T-helper 2 cell (primary cell): ENCODE measurements at regions not wholly inside any gene's neighbourhood (a gene's known extent, or its start where the extent isn't known, plus 50 kb on each side); places are given as distances from the start of the nearest gene placed in this dataset.
"Not testable (repeated sequence)": the region's sequence is repeated elsewhere in the genome, so short reads cannot be mapped to it uniquely, and the experiment has no call there.

Experiments
- DNase-seq, 5 experiments: peaks; one replicate each; pipeline versions ENCODE4 v3.0.0 to v3.0.0-alpha.2; 2012 to 2022

- DNase-seq: no peak
Measured at GRCh38 chr5:158514986-158515359, 584.7 kb downstream of the EBF1 start.

DNA sequence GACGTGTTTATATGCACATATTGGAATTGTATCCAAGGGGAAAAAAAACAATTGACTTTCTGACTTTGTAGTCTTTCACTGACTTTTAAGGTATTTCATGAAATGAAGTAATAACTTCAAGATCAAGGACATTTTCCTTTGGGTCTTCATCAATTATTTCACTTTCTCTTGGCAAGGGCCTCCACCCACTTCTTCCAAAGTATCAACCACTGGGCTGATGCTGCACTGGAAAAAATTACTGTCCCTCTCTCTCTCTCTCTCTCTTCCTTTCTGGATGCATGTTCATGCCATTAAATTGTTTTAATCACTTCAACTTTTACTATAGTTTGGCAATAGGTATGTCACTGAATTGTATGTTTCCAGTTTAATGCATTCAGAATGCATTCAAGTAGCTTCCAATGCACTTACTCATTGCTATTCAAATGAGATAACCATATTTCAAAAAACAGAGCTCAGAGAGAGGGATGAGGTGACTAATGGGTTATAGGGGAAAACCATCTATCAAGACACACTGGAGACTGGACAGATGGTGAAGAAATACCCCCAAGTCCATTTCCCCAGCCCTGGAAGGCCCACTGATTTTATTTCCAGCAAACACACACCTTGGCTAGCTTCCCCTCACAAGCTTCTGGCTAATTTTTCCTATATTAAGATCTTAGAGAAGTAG lies 585.3 kb downstream of the EBF1 start:
- DNase-seq: no peak

- DNase-seq: peak in 1 of 5 experiments; percentile 19
Measured at GRCh38 chr5:158513490-158514318, 586.0 kb downstream of the EBF1 start.

DNA sequence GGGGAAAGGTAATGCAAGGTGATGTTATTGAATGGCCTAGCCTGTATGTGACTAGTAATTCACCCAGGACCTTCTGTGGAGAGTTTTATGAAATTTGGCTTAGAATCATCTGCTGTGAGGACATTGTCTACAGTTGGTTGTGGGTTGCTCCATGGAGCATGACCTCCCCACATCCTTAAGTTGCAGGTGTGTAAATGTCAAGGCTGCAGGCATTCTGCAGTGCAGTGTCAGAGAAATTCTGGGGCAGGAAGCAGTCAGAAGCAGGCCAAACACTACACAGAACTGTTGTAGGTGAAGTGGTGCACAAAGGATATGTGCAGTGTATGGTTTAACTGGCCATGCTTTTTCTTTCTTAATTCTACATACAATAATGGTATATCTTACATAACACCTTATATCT lies 588.3 kb downstream of the EBF1 start:
- no peak for DNase-seq

GRCh38 chr5:158510479-158510878 lies 589.2 kb downstream of the EBF1 start:
- DNase-seq: no peak

DNA sequence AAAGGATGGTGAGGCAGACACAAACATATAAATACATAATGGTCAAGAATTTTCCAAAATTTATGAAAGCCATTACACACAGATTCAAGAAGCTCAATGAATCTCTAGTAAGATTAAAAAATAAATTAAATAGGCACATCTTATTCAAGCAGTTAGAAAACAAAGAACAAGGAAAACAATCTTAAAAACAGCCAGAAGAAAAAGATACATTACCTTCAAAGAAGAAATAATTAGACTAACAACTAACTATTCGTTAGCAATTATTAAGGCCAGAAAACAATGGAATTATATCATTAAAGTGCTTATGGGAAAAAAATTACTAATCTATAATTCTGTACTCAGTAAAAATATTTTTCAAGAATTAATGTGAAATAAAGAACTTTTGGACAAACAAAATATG lies 593.1 kb downstream of the EBF1 start:
- no peak for DNase-seq

- no peak for DNase-seq
Measured at GRCh38 chr5:158502686-158503085, 597.0 kb downstream of the EBF1 start.

GRCh38 chr5:158499892-158500418 lies 599.8 kb downstream of the EBF1 start:
- DNase-seq: no peak

DNA sequence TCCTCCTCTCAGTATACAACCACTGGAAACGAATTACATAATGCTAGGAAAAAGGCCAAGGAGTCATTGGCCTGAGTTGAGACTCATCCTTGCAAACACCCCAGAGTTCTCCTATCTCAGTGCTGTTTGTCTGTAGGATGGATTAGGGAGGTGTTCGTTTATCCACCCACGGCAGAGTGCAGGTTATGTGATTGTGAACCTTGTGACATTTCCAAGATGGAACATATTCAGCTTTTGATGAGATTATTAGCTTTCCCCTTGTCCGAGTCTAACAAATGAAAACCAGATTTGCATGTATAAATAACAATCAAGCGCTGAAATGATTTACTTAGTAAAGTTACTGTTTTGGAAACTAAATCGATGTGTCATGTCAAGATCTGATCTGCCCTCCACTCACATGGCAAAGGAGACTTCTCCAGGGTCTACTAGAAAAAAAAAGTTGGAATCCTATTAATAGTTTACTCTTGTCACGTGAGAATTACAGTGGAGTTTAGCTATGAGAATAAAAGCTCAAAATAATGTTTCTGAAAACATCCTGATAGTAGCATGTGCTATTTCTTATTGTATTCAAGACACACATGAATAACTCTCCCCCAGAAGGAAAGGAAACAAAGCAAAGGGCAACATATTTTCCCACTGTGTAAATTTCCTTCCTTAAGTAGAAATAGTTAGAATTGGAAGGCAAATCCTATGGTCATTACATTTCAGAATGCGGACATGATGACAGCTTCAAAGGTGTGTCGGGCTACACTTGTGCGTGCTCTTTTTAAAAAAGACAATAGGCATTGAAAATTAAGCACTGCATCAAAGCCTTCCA lies 600.4 kb downstream of the EBF1 start:
- DNase-seq: no peak

DNA sequence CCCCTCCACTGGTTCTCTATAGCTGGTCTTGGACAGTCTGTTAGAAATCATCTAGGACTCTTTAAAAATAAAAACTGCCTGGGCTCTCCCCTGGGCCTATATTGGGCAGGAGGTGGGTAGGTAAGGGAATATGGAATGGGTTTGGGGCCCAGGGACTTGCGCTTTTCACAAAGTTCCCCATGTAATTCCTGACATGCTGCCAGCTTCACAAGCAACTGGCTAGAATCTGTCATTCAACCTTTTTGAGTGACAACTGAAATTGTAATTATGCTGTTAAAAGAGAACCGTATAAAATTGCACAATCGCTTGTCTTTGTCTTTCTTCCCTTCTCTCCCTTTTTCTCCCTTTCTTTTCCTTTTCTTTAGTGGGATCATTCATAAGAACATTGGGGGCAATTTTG lies 603.1 kb downstream of the EBF1 start:
- no peak for DNase-seq

GRCh38 chr5:158494541-158494940 lies 605.2 kb downstream of the EBF1 start:
- DNase-seq: no peak

- DNase-seq: not testable (repeated sequence)
Measured at GRCh38 chr5:158494044-158494443, 605.7 kb downstream of the EBF1 start.

DNA sequence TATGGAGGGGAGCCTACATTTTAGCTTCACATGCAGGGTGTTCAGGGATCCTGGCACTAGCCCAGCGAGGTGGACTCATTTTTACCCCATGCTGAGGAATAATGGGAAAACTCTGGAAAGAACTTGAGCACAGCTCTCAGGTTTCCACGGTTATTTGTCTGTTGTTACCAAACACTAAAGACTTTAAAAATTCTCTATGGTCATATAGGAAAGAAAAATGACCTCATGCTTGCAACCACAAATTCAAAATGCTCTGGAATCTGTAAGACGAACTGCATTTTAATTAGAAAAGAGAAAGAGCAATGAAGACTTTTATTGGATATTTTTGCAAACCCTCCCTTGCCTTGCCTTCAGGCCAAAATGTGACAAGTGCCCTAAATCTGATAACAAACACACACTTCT lies 606.9 kb downstream of the EBF1 start:
- no peak for DNase-seq

GRCh38 chr5:158492136-158492535 lies 607.6 kb downstream of the EBF1 start:
- DNase-seq: no peak

- no peak for DNase-seq
Measured at GRCh38 chr5:158487664-158488063, 612.1 kb downstream of the EBF1 start.

DNA sequence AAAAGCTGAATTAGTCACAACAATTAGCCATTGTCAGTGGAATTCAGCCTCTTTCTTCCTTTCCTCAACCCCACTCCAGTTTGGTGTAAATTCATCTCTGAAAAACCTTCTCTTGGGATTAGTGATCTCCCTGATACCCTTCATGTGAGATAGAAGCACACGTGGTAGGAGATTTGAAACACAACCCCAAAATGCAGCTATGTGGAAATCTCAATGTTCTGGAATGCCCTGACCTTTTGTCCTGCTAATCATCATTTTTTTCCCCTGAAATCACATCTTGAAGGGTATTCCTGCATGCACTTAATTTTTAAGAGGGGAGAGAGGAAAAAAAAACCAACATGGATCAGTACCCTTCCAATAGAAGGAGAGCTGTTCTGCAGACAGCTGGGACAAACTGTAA lies 612.6 kb downstream of the EBF1 start:
- DNase-seq: no peak

DNA sequence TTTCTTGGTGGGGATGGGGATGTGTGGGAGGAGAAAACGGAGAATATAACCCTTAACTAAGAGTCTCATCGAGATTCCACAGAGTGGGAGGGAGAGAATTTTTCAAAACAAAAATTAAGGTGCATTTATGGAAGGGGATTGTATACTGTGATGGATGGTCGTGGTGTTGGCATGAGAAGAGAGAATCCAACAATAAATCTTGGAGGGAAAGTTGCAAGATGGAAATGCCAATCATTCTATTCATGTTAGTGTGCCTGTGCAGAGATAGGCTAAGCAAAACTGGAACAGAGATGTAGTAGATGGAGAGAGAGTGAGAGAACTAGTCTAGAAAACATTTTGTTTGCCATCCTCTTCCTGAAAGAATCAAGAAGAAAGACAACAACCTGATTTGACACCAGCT lies 613.1 kb downstream of the EBF1 start:
- DNase-seq: no peak

- no peak for DNase-seq
Measured at GRCh38 chr5:158485604-158486081, 614.1 kb downstream of the EBF1 start.

- DNase-seq: no peak
Measured at GRCh38 chr5:158485047-158485446, 614.7 kb downstream of the EBF1 start.

- no peak for DNase-seq
Measured at GRCh38 chr5:158484150-158484549, 615.6 kb downstream of the EBF1 start.

GRCh38 chr5:158483281-158483860 lies 616.3 kb downstream of the EBF1 start:
- no peak for DNase-seq

DNA sequence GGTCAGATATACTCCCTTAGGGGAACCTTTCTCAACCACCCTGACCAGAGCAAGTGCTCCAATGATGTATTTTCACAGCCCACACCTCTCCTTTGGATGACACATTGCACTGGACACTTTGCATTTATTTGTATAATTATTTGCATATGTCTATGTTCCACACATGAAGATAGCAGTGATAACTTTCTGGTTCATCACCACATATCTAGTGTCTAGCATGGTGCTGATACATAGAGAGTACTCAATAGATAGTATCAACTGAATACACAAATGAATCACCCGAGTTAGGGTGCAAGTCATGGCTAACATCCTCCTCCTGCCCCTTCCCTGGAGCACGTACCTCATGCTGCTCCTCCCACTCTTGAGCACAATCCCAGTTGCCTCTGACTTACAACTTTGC lies 617.6 kb downstream of the EBF1 start:
- DNase-seq: no peak

GRCh38 chr5:158478139-158478538 lies 619.2 kb upstream of the CLINT1 start:
- no peak for DNase-seq
